ENCODE measurements at regions not wholly inside any gene's neighbourhood (a gene's known extent, or its start where the extent isn't known, plus 50 kb on each side); places are given as distances from the start of the nearest gene placed in this dataset.

- Histone ChIP-seq H3K36me3 (no peaks in the 10 kb centered on the region), H3K27me3 (peaks cover 9 to 24% (median 13%) of the 10 kb centered on the region in 3 donors), H3K9me3 (peaks cover 4 to 10% (median 7%) of the 10 kb centered on the region in 4 donors), H3K4me3 (no peak overlapping the region), H3K27ac (no peak overlapping the region), H3K4me1 (no peaks in the 10 kb centered on the region)
- TF ChIP-seq POLR2AphosphoS5 (IDR thresholded peaks at IDR 0.05): no peak
- TF ChIP-seq POLR2A (IDR thresholded peaks at IDR 0.05): no peak
- no peak for TF ChIP-seq EP300 (IDR thresholded peaks at IDR 0.05)
- no peak for TF ChIP-seq CTCF (IDR thresholded peaks at IDR 0.05)
- no peak for DNase-seq
- intact Hi-C loops (cut with DNase I): no loop called here
- 76 to 79% methylated on average over 6 of the region's 6 CpGs for WGBS, 2 donors
These were observed 356.3 kb upstream of the CAMK1G start for GRCh38 chr1:209227171-209227570.

- no peak for TF ChIP-seq CTCF (IDR thresholded peaks at IDR 0.05)
- TF ChIP-seq POLR2A (IDR thresholded peaks at IDR 0.05): no peak
- TF ChIP-seq POLR2AphosphoS5 (IDR thresholded peaks at IDR 0.05): no peak
- TF ChIP-seq EP300 (IDR thresholded peaks at IDR 0.05): no peak
- intact Hi-C loops (cut with DNase I): no loop called here
- Histone ChIP-seq H3K9me3 (peaks cover 4 to 10% (median 7%) of the 10 kb centered on the region in 4 donors), H3K4me1 (no peaks in the 10 kb centered on the region), H3K27ac (no peak overlapping the region), H3K36me3 (no peaks in the 10 kb centered on the region), H3K4me3 (no peak overlapping the region), H3K27me3 (peaks cover 9 to 24% (median 13%) of the 10 kb centered on the region in 3 donors)
- 68 to 76% methylated on average over 3 of the region's 3 CpGs for WGBS, 2 donors
- DNase-seq: no peak
These were observed 355.6 kb upstream of the CAMK1G start for GRCh38 chr1:209227941-209228340.

GRCh38 chr1:209229494-209230061 lies 353.9 kb upstream of the CAMK1G start:
- Histone ChIP-seq H3K9me3 (peaks cover 4 to 10% (median 7%) of the 10 kb centered on the region in 4 donors), H3K27me3 (peaks cover 9 to 24% (median 13%) of the 10 kb centered on the region in 3 donors), H3K4me3 (no peak overlapping the region), H3K27ac (no peak overlapping the region), H3K36me3 (no peaks in the 10 kb centered on the region), H3K4me1 (no peaks in the 10 kb centered on the region)
- 72 to 84% methylated on average over 3 of the region's 3 CpGs for WGBS, 2 donors
- no peak for DNase-seq
- TF ChIP-seq EP300 (IDR thresholded peaks at IDR 0.05) (no peak), CTCF (IDR thresholded peaks at IDR 0.05) (no peak), POLR2AphosphoS5 (IDR thresholded peaks at IDR 0.05) (no peak), POLR2A (IDR thresholded peaks at IDR 0.05) (no peak)
- intact Hi-C loops (cut with DNase I): no loop called here

GRCh38 chr1:209230314-209230713 lies 353.2 kb upstream of the CAMK1G start:
- Histone ChIP-seq H3K27me3 (peaks cover 9 to 24% (median 13%) of the 10 kb centered on the region in 3 donors), H3K36me3 (no peaks in the 10 kb centered on the region), H3K27ac (no peak overlapping the region), H3K9me3 (peaks cover 4 to 10% (median 7%) of the 10 kb centered on the region in 4 donors), H3K4me3 (no peak overlapping the region), H3K4me1 (no peaks in the 10 kb centered on the region)
- TF ChIP-seq CTCF (IDR thresholded peaks at IDR 0.05) (no peak), POLR2AphosphoS5 (IDR thresholded peaks at IDR 0.05) (no peak), POLR2A (IDR thresholded peaks at IDR 0.05) (no peak), EP300 (IDR thresholded peaks at IDR 0.05) (no peak)
- no peak for DNase-seq
- 51 to 73% methylated on average over 1 of the region's 1 CpG for WGBS, 2 donors
- intact Hi-C loops (cut with DNase I): no loop called here

Measured in sigmoid colon (tissue), 6 donors.